Stomach (tissue), 4 donors: ENCODE measurements at regions not wholly inside any gene's neighbourhood (a gene's known extent, or its start where the extent isn't known, plus 50 kb on each side); places are given as distances from the start of the nearest gene placed in this dataset.

Source experiments
- EP300 ChIP-seq: sonication (generic); formaldehyde crosslinking; IDR thresholded peaks from one replicate; pipeline ENCODE4 v1.6.1; 2017; ENCODE audit warnings: antibody characterized with exemption
- POLR2A ChIP-seq, 4 donors: fragments of 450-650 bp; IDR thresholded peaks; one replicate each; pipeline ENCODE4 v1.6.1; 2016; ENCODE audit warnings: antibody characterized with exemption in 4 of 4, control low read depth in 2 of 4, mild to moderate bottlenecking in 1 of 4, moderate library complexity in 1 of 4
- POLR2AphosphoS5 ChIP-seq, 3 donors: sonication (generic); formaldehyde crosslinking; IDR thresholded peaks; one replicate each; pipeline ENCODE4 v1.6.1; 2016; ENCODE audit warnings: antibody characterized with exemption in 3 of 3
- TF ChIP-seq, protein P1 (sequence below), 7 experiments: fragments of 450-650 bp in 4 of 7; fragments of 200-600 bp in 3 of 7; sonication (generic) in 3 of 7; IDR thresholded peaks; one replicate each; pipeline ENCODE4 v1.5.1; 2016 to 2019; ENCODE audit warnings: antibody characterized with exemption in 7 of 7, control low read depth in 2 of 7, mild to moderate bottlenecking in 1 of 7

DNA sequence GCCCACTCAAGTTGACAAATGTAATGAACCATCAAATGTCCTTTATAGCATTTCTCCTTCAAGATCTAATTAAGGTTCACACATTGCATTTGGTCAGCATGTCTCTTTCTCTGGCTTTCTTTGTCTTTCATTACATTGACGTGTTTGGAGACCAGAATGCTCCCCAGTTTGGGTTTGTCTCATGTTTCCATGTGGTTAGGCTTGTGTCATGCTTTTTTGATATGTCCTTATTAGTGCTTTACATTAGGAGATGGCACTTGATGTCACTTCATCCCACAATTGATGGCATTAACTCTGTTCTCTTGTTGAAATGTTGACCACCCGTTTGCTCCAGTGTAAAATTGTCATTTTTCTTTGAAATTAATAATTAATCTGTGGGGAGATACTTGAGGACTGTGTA, 165.8 kb downstream of the AKAIN1 start:
- TF ChIP-seq POLR2AphosphoS5 (IDR thresholded peaks at IDR 0.05) (no peak), POLR2A (IDR thresholded peaks at IDR 0.05) (no peak), EP300 (no peak)
- TF ChIP-seq, protein P1, sequence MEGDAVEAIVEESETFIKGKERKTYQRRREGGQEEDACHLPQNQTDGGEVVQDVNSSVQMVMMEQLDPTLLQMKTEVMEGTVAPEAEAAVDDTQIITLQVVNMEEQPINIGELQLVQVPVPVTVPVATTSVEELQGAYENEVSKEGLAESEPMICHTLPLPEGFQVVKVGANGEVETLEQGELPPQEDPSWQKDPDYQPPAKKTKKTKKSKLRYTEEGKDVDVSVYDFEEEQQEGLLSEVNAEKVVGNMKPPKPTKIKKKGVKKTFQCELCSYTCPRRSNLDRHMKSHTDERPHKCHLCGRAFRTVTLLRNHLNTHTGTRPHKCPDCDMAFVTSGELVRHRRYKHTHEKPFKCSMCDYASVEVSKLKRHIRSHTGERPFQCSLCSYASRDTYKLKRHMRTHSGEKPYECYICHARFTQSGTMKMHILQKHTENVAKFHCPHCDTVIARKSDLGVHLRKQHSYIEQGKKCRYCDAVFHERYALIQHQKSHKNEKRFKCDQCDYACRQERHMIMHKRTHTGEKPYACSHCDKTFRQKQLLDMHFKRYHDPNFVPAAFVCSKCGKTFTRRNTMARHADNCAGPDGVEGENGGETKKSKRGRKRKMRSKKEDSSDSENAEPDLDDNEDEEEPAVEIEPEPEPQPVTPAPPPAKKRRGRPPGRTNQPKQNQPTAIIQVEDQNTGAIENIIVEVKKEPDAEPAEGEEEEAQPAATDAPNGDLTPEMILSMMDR (IDR thresholded peaks at IDR 0.05), result no peak
